Liver (tissue), 3 donors: ENCODE measurements at regions not wholly inside any gene's neighbourhood (a gene's known extent, or its start where the extent isn't known, plus 50 kb on each side); places are given as distances from the start of the nearest gene placed in this dataset.

ENCODE experiments used
- ATF3 ChIP-seq: IDR thresholded peaks from 2 replicates; pipeline ENCODE4 v1.6.1; 2016; ENCODE audit warnings: antibody characterized with exemption
- CTCF ChIP-seq: fragments of 150-350 bp; IDR thresholded peaks from 2 replicates; pipeline ENCODE4 v1.5.1; 2017; ENCODE audit warnings: improper control_type of control experiment, low read depth, low read length; ENCODE audit not compliant: missing input control
- EGR1 ChIP-seq, 2 donors: IDR thresholded peaks; 2 replicates each; pipeline ENCODE4 v1.6.1; 2016 to 2018; ENCODE audit warnings: antibody characterized with exemption in 2 of 2, low read depth in 2 of 2
- FOXA1 ChIP-seq: IDR thresholded peaks from 2 replicates; pipeline ENCODE4 v1.6.1; 2016; ENCODE audit warnings: antibody characterized with exemption
- MAX ChIP-seq: IDR thresholded peaks from 2 replicates; pipeline ENCODE4 v1.6.1; 2016; ENCODE audit warnings: antibody characterized with exemption
- RAD21 ChIP-seq, 2 donors: IDR thresholded peaks; 2 replicates each; pipeline ENCODE4 v1.6.1; 2016; ENCODE audit warnings: antibody characterized with exemption in 2 of 2, mild to moderate bottlenecking in 2 of 2
- RXRA ChIP-seq, 2 donors: IDR thresholded peaks; 2 replicates each; pipeline ENCODE4 v1.6.1; 2017 to 2018; ENCODE audit warnings: antibody characterized with exemption in 2 of 2, mild to moderate bottlenecking in 1 of 2
- SP1 ChIP-seq: IDR thresholded peaks from 2 replicates; pipeline ENCODE4 v1.6.1; 2018; ENCODE audit warnings: antibody characterized with exemption, mild to moderate bottlenecking
- ZBTB33 ChIP-seq: IDR thresholded peaks from 2 replicates; pipeline ENCODE4 v1.6.1; 2016; ENCODE audit warnings: antibody characterized with exemption
- donor health status: healthy.
- donor health status: healthy.

GRCh38 chr18:22563164-22563583 lies 145.5 kb upstream of the CTAGE1 start:
- peak; percentile 84 for TF ChIP-seq CTCF
- TF ChIP-seq RXRA (IDR thresholded peaks at IDR 0.05) = peak; percentile 25 to 63
- no peak for TF ChIP-seq ATF3
- no peak for TF ChIP-seq ZBTB33
- peak; percentile 100 for TF ChIP-seq RAD21 (IDR thresholded peaks at IDR 0.05)
- TF ChIP-seq EGR1 (IDR thresholded peaks at IDR 0.05; ENCODE audit: low read depth in 2 of 2) = no peak
- peak; percentile 17 for TF ChIP-seq SP1
- TF ChIP-seq MAX = no peak
- peak; percentile 26 for TF ChIP-seq FOXA1
